ENCODE measurements at regions not wholly inside any gene's neighbourhood (a gene's known extent, or its start where the extent isn't known, plus 50 kb on each side); places are given as distances from the start of the nearest gene placed in this dataset.

GRCh38 chr6:153831350-153832078, 207.5 kb upstream of the OPRM1 start:
- no peak for ATAC-seq
- TF ChIP-seq CREB5 (CRISPR knock-in tag; IDR thresholded peaks at IDR 0.05; ENCODE audit: low read depth) = no peak
- TF ChIP-seq, protein P1, sequence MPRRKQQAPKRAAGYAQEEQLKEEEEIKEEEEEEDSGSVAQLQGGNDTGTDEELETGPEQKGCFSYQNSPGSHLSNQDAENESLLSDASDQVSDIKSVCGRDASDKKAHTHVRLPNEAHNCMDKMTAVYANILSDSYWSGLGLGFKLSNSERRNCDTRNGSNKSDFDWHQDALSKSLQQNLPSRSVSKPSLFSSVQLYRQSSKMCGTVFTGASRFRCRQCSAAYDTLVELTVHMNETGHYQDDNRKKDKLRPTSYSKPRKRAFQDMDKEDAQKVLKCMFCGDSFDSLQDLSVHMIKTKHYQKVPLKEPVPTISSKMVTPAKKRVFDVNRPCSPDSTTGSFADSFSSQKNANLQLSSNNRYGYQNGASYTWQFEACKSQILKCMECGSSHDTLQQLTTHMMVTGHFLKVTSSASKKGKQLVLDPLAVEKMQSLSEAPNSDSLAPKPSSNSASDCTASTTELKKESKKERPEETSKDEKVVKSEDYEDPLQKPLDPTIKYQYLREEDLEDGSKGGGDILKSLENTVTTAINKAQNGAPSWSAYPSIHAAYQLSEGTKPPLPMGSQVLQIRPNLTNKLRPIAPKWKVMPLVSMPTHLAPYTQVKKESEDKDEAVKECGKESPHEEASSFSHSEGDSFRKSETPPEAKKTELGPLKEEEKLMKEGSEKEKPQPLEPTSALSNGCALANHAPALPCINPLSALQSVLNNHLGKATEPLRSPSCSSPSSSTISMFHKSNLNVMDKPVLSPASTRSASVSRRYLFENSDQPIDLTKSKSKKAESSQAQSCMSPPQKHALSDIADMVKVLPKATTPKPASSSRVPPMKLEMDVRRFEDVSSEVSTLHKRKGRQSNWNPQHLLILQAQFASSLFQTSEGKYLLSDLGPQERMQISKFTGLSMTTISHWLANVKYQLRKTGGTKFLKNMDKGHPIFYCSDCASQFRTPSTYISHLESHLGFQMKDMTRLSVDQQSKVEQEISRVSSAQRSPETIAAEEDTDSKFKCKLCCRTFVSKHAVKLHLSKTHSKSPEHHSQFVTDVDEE (CRISPR knock-in tag; IDR thresholded peaks at IDR 0.05) = no peak
- no peak for TF ChIP-seq ZNF8 (CRISPR knock-in tag; IDR thresholded peaks at IDR 0.05)
- no peak for TF ChIP-seq CSDC2 (CRISPR knock-in tag; IDR thresholded peaks at IDR 0.05)
- no peak for TF ChIP-seq ZC3H10 (CRISPR knock-in tag; IDR thresholded peaks at IDR 0.05)
- TF ChIP-seq, protein P2, sequence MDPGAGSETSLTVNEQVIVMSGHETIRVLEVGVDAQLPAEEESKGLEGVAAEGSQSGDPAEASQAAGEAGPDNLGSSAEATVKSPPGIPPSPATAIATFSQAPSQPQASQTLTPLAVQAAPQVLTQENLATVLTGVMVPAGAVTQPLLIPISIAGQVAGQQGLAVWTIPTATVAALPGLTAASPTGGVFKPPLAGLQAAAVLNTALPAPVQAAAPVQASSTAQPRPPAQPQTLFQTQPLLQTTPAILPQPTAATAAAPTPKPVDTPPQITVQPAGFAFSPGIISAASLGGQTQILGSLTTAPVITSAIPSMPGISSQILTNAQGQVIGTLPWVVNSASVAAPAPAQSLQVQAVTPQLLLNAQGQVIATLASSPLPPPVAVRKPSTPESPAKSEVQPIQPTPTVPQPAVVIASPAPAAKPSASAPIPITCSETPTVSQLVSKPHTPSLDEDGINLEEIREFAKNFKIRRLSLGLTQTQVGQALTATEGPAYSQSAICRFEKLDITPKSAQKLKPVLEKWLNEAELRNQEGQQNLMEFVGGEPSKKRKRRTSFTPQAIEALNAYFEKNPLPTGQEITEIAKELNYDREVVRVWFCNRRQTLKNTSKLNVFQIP (CRISPR knock-in tag; IDR thresholded peaks at IDR 0.05; ENCODE audit: borderline replicate concordance, low read depth) = no peak
- TF ChIP-seq ARNTL (CRISPR knock-in tag; IDR thresholded peaks at IDR 0.05; ENCODE audit: borderline replicate concordance, low read depth) = no peak
- no peak for TF ChIP-seq ZNF70 (CRISPR knock-in tag; IDR thresholded peaks at IDR 0.05)
- no peak for TF ChIP-seq ZFP30 (CRISPR knock-in tag; IDR thresholded peaks at IDR 0.05)
- TF ChIP-seq PPARA (CRISPR knock-in tag; IDR thresholded peaks at IDR 0.05; ENCODE audit: borderline replicate concordance) = no peak
- TF ChIP-seq RARB (CRISPR knock-in tag; IDR thresholded peaks at IDR 0.05) = no peak
- no peak for TF ChIP-seq TOX (CRISPR knock-in tag; IDR thresholded peaks at IDR 0.05; ENCODE audit: borderline replicate concordance)
- TF ChIP-seq TCF4 (CRISPR knock-in tag; IDR thresholded peaks at IDR 0.05; ENCODE audit: borderline replicate concordance) = no peak
- no peak for TF ChIP-seq ESRRG (CRISPR knock-in tag; IDR thresholded peaks at IDR 0.05)
- no peak for TF ChIP-seq SNAI2 (CRISPR knock-in tag; IDR thresholded peaks at IDR 0.05)
- TF ChIP-seq GLIS3 (CRISPR knock-in tag; IDR thresholded peaks at IDR 0.05) = no peak
- TF ChIP-seq CSRNP3 (CRISPR knock-in tag; IDR thresholded peaks at IDR 0.05) = no peak
- TF ChIP-seq BACH2 (CRISPR knock-in tag; IDR thresholded peaks at IDR 0.05; ENCODE audit: borderline replicate concordance) = no peak

DNA sequence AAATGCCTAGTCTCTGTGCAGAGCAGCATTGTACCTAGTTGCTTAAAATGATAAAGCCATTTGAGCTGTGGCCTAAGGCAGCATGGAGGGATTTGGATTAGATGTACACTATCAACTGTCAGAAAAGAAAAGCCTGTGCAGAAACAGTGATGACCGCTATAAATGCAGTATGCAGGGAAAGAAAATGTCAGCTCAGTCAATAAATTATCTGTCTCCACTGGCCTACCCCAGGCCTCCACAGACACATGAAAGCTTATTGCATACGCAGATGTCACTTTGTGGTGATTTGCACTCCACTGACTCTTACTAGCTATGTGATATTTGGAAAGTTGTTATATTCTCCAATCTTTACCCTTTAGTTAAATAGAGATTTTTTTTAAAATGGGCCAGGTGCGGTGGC, 221.9 kb upstream of the OPRM1 start:
- no peak for TF ChIP-seq TCF4 (CRISPR knock-in tag; IDR thresholded peaks at IDR 0.05; ENCODE audit: borderline replicate concordance)
- no peak for TF ChIP-seq CREB5 (CRISPR knock-in tag; IDR thresholded peaks at IDR 0.05; ENCODE audit: low read depth)
- no peak for TF ChIP-seq ESRRG (CRISPR knock-in tag; IDR thresholded peaks at IDR 0.05)
- no peak for TF ChIP-seq ZNF70 (CRISPR knock-in tag; IDR thresholded peaks at IDR 0.05)
- no peak for TF ChIP-seq ZFP3 (CRISPR knock-in tag; IDR thresholded peaks at IDR 0.05)
- TF ChIP-seq GLIS3 (CRISPR knock-in tag; IDR thresholded peaks at IDR 0.05) = no peak
- TF ChIP-seq, protein P2 (CRISPR knock-in tag; IDR thresholded peaks at IDR 0.05; ENCODE audit: borderline replicate concordance, low read depth) = no peak
- TF ChIP-seq, protein P1 (CRISPR knock-in tag; IDR thresholded peaks at IDR 0.05) = no peak
- no peak for TF ChIP-seq PATZ1 (CRISPR knock-in tag; IDR thresholded peaks at IDR 0.05; ENCODE audit: borderline replicate concordance)
- no peak for TF ChIP-seq ARNTL (CRISPR knock-in tag; IDR thresholded peaks at IDR 0.05; ENCODE audit: borderline replicate concordance, low read depth)
- no peak for TF ChIP-seq ZNF8 (CRISPR knock-in tag; IDR thresholded peaks at IDR 0.05)
- TF ChIP-seq BACH2 (CRISPR knock-in tag; IDR thresholded peaks at IDR 0.05; ENCODE audit: borderline replicate concordance) = no peak
- no peak for TF ChIP-seq ISL1 (CRISPR knock-in tag; IDR thresholded peaks at IDR 0.05)
- no peak for ATAC-seq
